Fibroblast of lung (primary cell): ENCODE measurements at regions not wholly inside any gene's neighbourhood (a gene's known extent, or its start where the extent isn't known, plus 50 kb on each side); places are given as distances from the start of the nearest gene placed in this dataset.

ENCODE experiments used
- EZH2 ChIP-seq: IDR thresholded peaks from 2 replicates; pipeline ENCODE4 v1.5.1; 2012; ENCODE audit warnings: low read length, control low read depth, mild to moderate bottlenecking; ENCODE audit errors: missing control alignments
- TF ChIP-seq, protein P1 (sequence below), 2 donors: IDR thresholded peaks in 1 of 2; conservative IDR thresholded peaks in 1 of 2; 1 replicate in 1 of 2; 2 replicates in 1 of 2; pipeline ENCODE4 v1.5.1; 2011 to 2012; ENCODE audit warnings: low read length in 2 of 2, control low read depth in 1 of 2, inconsistent platforms in 1 of 2, low read depth in 1 of 2, mild to moderate bottlenecking in 1 of 2

- TF ChIP-seq, protein P1, sequence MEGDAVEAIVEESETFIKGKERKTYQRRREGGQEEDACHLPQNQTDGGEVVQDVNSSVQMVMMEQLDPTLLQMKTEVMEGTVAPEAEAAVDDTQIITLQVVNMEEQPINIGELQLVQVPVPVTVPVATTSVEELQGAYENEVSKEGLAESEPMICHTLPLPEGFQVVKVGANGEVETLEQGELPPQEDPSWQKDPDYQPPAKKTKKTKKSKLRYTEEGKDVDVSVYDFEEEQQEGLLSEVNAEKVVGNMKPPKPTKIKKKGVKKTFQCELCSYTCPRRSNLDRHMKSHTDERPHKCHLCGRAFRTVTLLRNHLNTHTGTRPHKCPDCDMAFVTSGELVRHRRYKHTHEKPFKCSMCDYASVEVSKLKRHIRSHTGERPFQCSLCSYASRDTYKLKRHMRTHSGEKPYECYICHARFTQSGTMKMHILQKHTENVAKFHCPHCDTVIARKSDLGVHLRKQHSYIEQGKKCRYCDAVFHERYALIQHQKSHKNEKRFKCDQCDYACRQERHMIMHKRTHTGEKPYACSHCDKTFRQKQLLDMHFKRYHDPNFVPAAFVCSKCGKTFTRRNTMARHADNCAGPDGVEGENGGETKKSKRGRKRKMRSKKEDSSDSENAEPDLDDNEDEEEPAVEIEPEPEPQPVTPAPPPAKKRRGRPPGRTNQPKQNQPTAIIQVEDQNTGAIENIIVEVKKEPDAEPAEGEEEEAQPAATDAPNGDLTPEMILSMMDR (conservative IDR thresholded peaks at IDR 0.05 in 1 of 2, IDR thresholded peaks at IDR 0.05 in 1 of 2; ENCODE audit: low read depth in 1 of 2, low read length in 2 of 2), result no peak
- no peak for TF ChIP-seq EZH2
Observed at GRCh38 chr4:57475424-57475823, 365.2 kb upstream of the IGFBP7 start.
